ENCODE measurements at regions not wholly inside any gene's neighbourhood (a gene's known extent, or its start where the extent isn't known, plus 50 kb on each side); places are given as distances from the start of the nearest gene placed in this dataset.

DNA sequence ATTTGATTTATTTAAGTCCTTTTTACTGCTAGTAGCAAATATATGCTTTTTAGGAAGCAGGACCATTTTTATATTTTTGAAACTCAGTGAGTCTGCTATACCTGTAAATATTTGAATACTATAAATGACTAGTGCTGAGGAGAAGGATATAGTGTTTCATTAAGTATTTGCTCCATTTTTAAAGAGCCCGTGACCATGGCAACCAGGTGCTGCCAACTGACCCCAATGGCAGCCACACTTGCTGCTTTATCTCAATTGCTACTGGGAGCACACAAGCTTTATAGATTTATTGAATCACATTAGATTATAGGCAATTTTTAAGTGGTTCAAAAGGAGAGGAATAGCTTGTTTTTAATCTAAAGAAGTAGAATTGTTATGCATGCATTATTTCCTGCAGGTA is 142.0 kb downstream of the SCG2 start:
- H3K36me3 ChIP-seq (replicated peaks; ENCODE audit: low read depth, low read length), result no peaks in the 10 kb centered on the region
- H3K27me3 ChIP-seq (ENCODE audit: low read depth, low read length), result no peaks in the 10 kb centered on the region; the same call in 1 of the 2 replicates
- H3K4me1 ChIP-seq (ENCODE audit: low read length), result no peaks in the 10 kb centered on the region
- no peak for TF ChIP-seq EZH2phosphoT487 (IDR thresholded peaks at IDR 0.05; ENCODE audit: low read depth)
- TF ChIP-seq, protein P1, sequence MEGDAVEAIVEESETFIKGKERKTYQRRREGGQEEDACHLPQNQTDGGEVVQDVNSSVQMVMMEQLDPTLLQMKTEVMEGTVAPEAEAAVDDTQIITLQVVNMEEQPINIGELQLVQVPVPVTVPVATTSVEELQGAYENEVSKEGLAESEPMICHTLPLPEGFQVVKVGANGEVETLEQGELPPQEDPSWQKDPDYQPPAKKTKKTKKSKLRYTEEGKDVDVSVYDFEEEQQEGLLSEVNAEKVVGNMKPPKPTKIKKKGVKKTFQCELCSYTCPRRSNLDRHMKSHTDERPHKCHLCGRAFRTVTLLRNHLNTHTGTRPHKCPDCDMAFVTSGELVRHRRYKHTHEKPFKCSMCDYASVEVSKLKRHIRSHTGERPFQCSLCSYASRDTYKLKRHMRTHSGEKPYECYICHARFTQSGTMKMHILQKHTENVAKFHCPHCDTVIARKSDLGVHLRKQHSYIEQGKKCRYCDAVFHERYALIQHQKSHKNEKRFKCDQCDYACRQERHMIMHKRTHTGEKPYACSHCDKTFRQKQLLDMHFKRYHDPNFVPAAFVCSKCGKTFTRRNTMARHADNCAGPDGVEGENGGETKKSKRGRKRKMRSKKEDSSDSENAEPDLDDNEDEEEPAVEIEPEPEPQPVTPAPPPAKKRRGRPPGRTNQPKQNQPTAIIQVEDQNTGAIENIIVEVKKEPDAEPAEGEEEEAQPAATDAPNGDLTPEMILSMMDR (IDR thresholded peaks at IDR 0.05; ENCODE audit: low read depth, low read length), result no peak
- no peak overlapping the region for H3K4me3 ChIP-seq (ENCODE audit: low read length)
- no peaks in the 10 kb centered on the region for H4K20me1 ChIP-seq (ENCODE audit: insufficient read depth, low read length)
- no peak overlapping the region for H2AFZ ChIP-seq (ENCODE audit: low read depth, low read length)
- H3K9ac ChIP-seq (ENCODE audit: low read length), result no peak overlapping the region
- H3K9me3 ChIP-seq (ENCODE audit: insufficient read depth, low read length), result no peaks in the 10 kb centered on the region
- no peaks in the 10 kb centered on the region for H3K79me2 ChIP-seq (ENCODE audit: low read length)
- no peak overlapping the region for H3K4me2 ChIP-seq (ENCODE audit: low read length)
- no peak overlapping the region for H3K27ac ChIP-seq (ENCODE audit: low read length)

DNA sequence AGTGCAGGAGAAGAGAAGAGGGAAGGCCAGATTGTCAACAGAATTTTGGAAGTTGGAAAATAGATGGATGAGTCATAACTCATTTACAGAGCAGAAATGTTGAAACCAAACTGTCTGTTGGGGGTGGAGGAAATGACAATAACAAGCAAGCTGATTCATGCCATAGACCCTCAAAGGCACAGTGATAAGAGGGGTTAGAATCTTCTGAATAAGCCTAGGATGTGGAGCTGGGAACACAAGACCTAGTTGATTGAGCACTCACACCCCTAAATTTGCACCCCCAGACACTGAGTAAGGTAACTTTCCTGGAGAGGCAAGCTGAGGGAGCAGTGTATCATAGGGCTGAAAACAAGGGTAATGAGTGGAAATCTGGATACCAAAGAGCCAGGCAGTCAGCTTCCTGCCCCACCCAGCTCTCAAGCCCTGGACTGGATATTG is 141.4 kb downstream of the SCG2 start:
- no peak overlapping the region for H3K27ac ChIP-seq (ENCODE audit: low read length)
- H3K27me3 ChIP-seq (ENCODE audit: low read depth, low read length), result no peaks in the 10 kb centered on the region; the same call in 1 of the 2 replicates
- no peaks in the 10 kb centered on the region for H3K36me3 ChIP-seq (replicated peaks; ENCODE audit: low read depth, low read length)
- H2AFZ ChIP-seq (ENCODE audit: low read depth, low read length), result no peak overlapping the region
- no peak overlapping the region for H3K9ac ChIP-seq (ENCODE audit: low read length)
- no peaks in the 10 kb centered on the region for H3K79me2 ChIP-seq (ENCODE audit: low read length)
- H4K20me1 ChIP-seq (ENCODE audit: insufficient read depth, low read length), result no peaks in the 10 kb centered on the region
- no peak overlapping the region for H3K4me2 ChIP-seq (ENCODE audit: low read length)
- H3K4me3 ChIP-seq (ENCODE audit: low read length), result no peak overlapping the region
- H3K4me1 ChIP-seq (ENCODE audit: low read length), result no peaks in the 10 kb centered on the region
- TF ChIP-seq, protein P1 (IDR thresholded peaks at IDR 0.05; ENCODE audit: low read depth, low read length), result no peak
- no peak for TF ChIP-seq EZH2phosphoT487 (IDR thresholded peaks at IDR 0.05; ENCODE audit: low read depth)
- no peaks in the 10 kb centered on the region for H3K9me3 ChIP-seq (ENCODE audit: insufficient read depth, low read length)

GRCh38 chr2:223464071-223464470 is 138.1 kb downstream of the SCG2 start:
- Histone ChIP-seq H3K4me1 (ENCODE audit: low read length) (no peaks in the 10 kb centered on the region), H2AFZ (ENCODE audit: low read depth, low read length) (no peak overlapping the region), H3K4me2 (ENCODE audit: low read length) (no peak overlapping the region), H3K27me3 (ENCODE audit: low read depth, low read length) (no peaks in the 10 kb centered on the region; the same call in 1 of the 2 replicates), H3K36me3 (replicated peaks; ENCODE audit: low read depth, low read length) (no peaks in the 10 kb centered on the region), H4K20me1 (ENCODE audit: insufficient read depth, low read length) (no peaks in the 10 kb centered on the region), H3K9ac (ENCODE audit: low read length) (no peak overlapping the region), H3K27ac (ENCODE audit: low read length) (no peak overlapping the region), H3K9me3 (ENCODE audit: insufficient read depth, low read length) (no peaks in the 10 kb centered on the region), H3K79me2 (ENCODE audit: low read length) (no peaks in the 10 kb centered on the region), H3K4me3 (ENCODE audit: low read length) (no peak overlapping the region)
- TF ChIP-seq, protein P1 (IDR thresholded peaks at IDR 0.05; ENCODE audit: low read depth, low read length), result no peak
- TF ChIP-seq EZH2phosphoT487 (IDR thresholded peaks at IDR 0.05; ENCODE audit: low read depth), result no peak

DNA sequence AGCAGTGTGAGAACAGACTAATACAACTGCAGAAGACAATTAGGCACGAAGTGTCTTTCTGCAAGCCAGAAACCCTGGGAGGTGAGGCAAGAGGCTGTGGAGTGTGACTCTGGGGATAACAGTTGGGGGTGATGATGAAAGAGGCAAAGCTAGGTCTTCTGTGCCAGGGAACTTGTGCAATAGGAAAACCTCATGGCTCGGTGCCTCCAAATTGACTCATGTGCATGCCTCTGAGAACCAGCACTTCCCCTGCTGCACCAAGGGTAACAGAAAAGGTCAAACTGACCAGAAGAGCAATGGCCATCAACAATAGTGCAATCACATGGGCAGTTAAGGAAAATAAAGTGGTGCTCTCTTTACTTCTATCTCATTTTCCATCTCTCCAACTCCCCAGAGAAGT is 136.4 kb downstream of the SCG2 start:
- no peaks in the 10 kb centered on the region for H3K4me1 ChIP-seq (ENCODE audit: low read length)
- no peak overlapping the region for H3K9ac ChIP-seq (ENCODE audit: low read length)
- H3K36me3 ChIP-seq (replicated peaks; ENCODE audit: low read depth, low read length), result no peaks in the 10 kb centered on the region
- H3K9me3 ChIP-seq (ENCODE audit: insufficient read depth, low read length), result no peaks in the 10 kb centered on the region
- H3K27me3 ChIP-seq (ENCODE audit: low read depth, low read length), result no peaks in the 10 kb centered on the region
- no peak overlapping the region for H3K27ac ChIP-seq (ENCODE audit: low read length)
- H4K20me1 ChIP-seq (ENCODE audit: insufficient read depth, low read length), result no peaks in the 10 kb centered on the region
- no peak for TF ChIP-seq EZH2phosphoT487 (IDR thresholded peaks at IDR 0.05; ENCODE audit: low read depth)
- TF ChIP-seq, protein P1 (IDR thresholded peaks at IDR 0.05; ENCODE audit: low read depth, low read length), result no peak
- H2AFZ ChIP-seq (ENCODE audit: low read depth, low read length), result no peak overlapping the region
- no peaks in the 10 kb centered on the region for H3K79me2 ChIP-seq (ENCODE audit: low read length)
- no peak overlapping the region for H3K4me3 ChIP-seq (ENCODE audit: low read length)
- H3K4me2 ChIP-seq (ENCODE audit: low read length), result no peak overlapping the region

Data from OCI-LY3 (cell line).